ENCODE measurements at regions not wholly inside any gene's neighbourhood (a gene's known extent, or its start where the extent isn't known, plus 50 kb on each side); places are given as distances from the start of the nearest gene placed in this dataset.

DNA sequence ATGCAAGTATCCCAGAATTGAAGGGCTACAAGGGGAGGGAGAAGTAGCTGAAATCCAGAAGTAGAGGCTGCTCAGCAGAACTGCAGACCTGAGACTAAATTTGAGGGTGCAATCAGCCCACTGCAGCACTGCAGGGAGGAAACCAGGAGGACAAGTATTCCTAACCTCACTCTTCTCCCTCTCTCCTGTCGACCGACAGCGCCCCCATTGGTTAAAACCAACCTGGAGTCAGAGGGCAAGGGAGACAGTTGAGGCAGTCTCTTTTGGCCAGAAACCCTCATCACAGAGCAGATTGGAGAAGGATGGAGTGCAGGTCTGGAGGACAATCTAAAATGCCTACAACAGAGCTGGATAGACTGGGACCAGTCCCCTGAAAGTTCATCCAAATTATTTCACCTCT is 768.9 kb upstream of the KLHL29 start:
- Histone ChIP-seq H3K27ac (ENCODE audit: insufficient read depth, low read length) (no peak overlapping the region), H2BK120ac (ENCODE audit: low read depth, low read length) (no peak overlapping the region), H3K4me1 (ENCODE audit: control insufficient read depth, insufficient read depth, low read length) (no peaks in the 10 kb centered on the region), H3K9me3 (ENCODE audit: control insufficient read depth, insufficient read depth, low read length) (peaks cover 3% of the 10 kb centered on the region; the same call in 1 of the 2 replicates), H3K23ac (ENCODE audit: low read depth, low read length) (no peak overlapping the region), H4K5ac (ENCODE audit: low read depth, low read length) (no peak overlapping the region), H2BK20ac (ENCODE audit: low read depth, low read length) (no peak overlapping the region), H2BK5ac (ENCODE audit: low read depth, low read length, poor library complexity, severe bottlenecking) (no peak overlapping the region), H3K4ac (ENCODE audit: low read depth, low read length) (no peak overlapping the region), H2AFZ (replicated peaks; ENCODE audit: low read length, poor library complexity) (no peak overlapping the region), H2BK15ac (ENCODE audit: low read depth, low read length) (no peak overlapping the region), H3K14ac (replicated peaks; ENCODE audit: low read depth, low read length) (no peak overlapping the region), H4K91ac (ENCODE audit: insufficient read depth, low read depth, low read length) (no peak overlapping the region), H3K27me3 (ENCODE audit: control insufficient read depth, insufficient read depth, low read length) (no peaks in the 10 kb centered on the region), H3K9ac (ENCODE audit: low read depth, low read length) (no peak overlapping the region), H3K18ac (ENCODE audit: low read depth, low read length) (no peak overlapping the region), H3K4me3 (ENCODE audit: insufficient read depth, low read depth, low read length) (no peak overlapping the region), H4K8ac (ENCODE audit: low read depth in 2 of 2, low read length in 2 of 2) (no peak overlapping the region), H2AK9ac (replicated peaks; ENCODE audit: low read depth, low read length, poor library complexity) (no peak overlapping the region), H3K36me3 (ENCODE audit: control insufficient read depth, insufficient read depth, low read length) (no peaks in the 10 kb centered on the region), H3K79me1 (ENCODE audit: low read depth in 1 of 2, low read length in 2 of 2) (no peaks in the 10 kb centered on the region), H4K20me1 (ENCODE audit: insufficient read depth, low read length) (no peaks in the 10 kb centered on the region), H3K56ac (ENCODE audit: extremely low read depth, insufficient read depth, low read length) (no peak overlapping the region), H2AK5ac (ENCODE audit: low read depth, low read length) (no peak overlapping the region), H3K9me1 (ENCODE audit: insufficient read depth, low read length) (no peaks in the 10 kb centered on the region), H3K4me2 (ENCODE audit: low read depth, low read length) (no peak overlapping the region)
- no CpG with 5 or more reads among the region's 3 CpGs for WGBS, 2 experiments (ENCODE audit: extremely low coverage in 2 of 2, insufficient read length in 1 of 2)
- DNase-seq = no peak
- TF ChIP-seq USF2 (IDR thresholded peaks at IDR 0.05; ENCODE audit: low read depth, low read length) = no peak
- TF ChIP-seq, protein P1, sequence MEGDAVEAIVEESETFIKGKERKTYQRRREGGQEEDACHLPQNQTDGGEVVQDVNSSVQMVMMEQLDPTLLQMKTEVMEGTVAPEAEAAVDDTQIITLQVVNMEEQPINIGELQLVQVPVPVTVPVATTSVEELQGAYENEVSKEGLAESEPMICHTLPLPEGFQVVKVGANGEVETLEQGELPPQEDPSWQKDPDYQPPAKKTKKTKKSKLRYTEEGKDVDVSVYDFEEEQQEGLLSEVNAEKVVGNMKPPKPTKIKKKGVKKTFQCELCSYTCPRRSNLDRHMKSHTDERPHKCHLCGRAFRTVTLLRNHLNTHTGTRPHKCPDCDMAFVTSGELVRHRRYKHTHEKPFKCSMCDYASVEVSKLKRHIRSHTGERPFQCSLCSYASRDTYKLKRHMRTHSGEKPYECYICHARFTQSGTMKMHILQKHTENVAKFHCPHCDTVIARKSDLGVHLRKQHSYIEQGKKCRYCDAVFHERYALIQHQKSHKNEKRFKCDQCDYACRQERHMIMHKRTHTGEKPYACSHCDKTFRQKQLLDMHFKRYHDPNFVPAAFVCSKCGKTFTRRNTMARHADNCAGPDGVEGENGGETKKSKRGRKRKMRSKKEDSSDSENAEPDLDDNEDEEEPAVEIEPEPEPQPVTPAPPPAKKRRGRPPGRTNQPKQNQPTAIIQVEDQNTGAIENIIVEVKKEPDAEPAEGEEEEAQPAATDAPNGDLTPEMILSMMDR (conservative IDR thresholded peaks at IDR 0.05; ENCODE audit: low read depth, low read length) = no peak
- TF ChIP-seq MXI1 (IDR thresholded peaks at IDR 0.05; ENCODE audit: borderline replicate concordance, low read depth, low read length) = no peak
- no peak for TF ChIP-seq BHLHE40 (IDR thresholded peaks at IDR 0.05; ENCODE audit: low read depth, low read length)
- TF ChIP-seq RAD21 (IDR thresholded peaks at IDR 0.05; ENCODE audit: low read length) = no peak
- no peak for TF ChIP-seq CHD1 (IDR thresholded peaks at IDR 0.05; ENCODE audit: low read depth, low read length)
- no peak for TF ChIP-seq RFX5 (IDR thresholded peaks at IDR 0.05; ENCODE audit: low read depth, low read length)
- no peak for TF ChIP-seq NFE2L2 (IDR thresholded peaks at IDR 0.05; ENCODE audit: low read depth, low read length)
- TF ChIP-seq RCOR1 (IDR thresholded peaks at IDR 0.05; ENCODE audit: insufficient replicate concordance, low read length) = no peak
- TF ChIP-seq MAZ (IDR thresholded peaks at IDR 0.05; ENCODE audit: borderline replicate concordance, low read depth, low read length) = no peak
- no peak for TF ChIP-seq ELK1 (IDR thresholded peaks at IDR 0.05; ENCODE audit: borderline replicate concordance, low read depth, low read length)
- TF ChIP-seq SMC3 (IDR thresholded peaks at IDR 0.05; ENCODE audit: low read depth, low read length) = no peak
- no peak for TF ChIP-seq POLR2A (IDR thresholded peaks at IDR 0.05; ENCODE audit: low read depth, low read length)
- TF ChIP-seq MAFK (IDR thresholded peaks at IDR 0.05; ENCODE audit: low read depth, low read length) = no peak
- no peak for TF ChIP-seq FOS (IDR thresholded peaks at IDR 0.05; ENCODE audit: low read depth, low read length)
- no peak for TF ChIP-seq CEBPB (IDR thresholded peaks at IDR 0.05; ENCODE audit: low read depth, low read length)
- no peak for ATAC-seq (ENCODE audit: low read depth)
- CTCF ChIA-PET = no interaction called here
- no TSS peak for BruUV-seq (replicated peaks)
- intact Hi-C loops (cut with micrococcal nuclease) = no loop called here
- in situ Hi-C loops (cut with MboI; ENCODE audit: low sequenced_read_pairs) = no loop called here
- POLR2A ChIA-PET (ENCODE audit: unreplicated experiment) = no interaction called here
- dilution Hi-C loops (cut with HindIII; ENCODE audit: low sequenced_read_pairs, unreplicated experiment) = no loop called here

Measured in IMR-90 (cell line).